ENCODE measurements at regions not wholly inside any gene's neighbourhood (a gene's known extent, or its start where the extent isn't known, plus 50 kb on each side); places are given as distances from the start of the nearest gene placed in this dataset.

DNA sequence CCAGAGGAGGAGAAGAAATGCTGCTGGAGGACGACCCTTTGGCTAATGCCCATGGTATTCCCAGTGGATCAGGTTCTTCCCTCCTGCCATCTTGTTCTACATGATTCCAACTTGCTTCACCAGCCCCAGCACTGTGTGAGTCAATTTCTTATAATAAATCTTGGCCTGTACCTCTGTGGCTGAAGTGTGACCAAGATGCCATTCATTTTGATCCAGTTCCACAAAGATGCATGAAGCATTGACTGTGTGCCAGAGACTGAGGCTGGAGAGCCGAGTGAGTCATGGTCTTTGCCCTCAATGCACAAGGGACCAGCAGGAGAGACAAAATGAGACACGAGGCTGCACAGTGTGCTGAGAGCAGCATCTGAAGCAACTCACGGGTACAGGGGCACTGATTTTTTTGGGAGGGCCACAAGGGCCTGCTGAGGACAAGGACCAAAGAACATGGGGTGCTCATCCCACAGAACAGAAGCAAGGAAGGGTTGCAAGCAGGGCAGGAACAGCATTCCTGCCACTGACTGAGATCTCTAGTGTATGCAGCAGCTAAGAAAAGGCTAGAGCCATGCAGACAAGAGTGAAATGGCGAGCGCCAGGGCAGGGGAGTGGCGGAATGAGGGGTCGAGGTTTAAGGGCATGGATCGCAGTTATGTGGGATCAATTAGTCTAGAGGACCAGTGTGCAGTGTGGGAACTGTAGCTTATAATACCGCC, 207.0 kb downstream of the THBS2 start:
- DNase-seq (ENCODE audit: low read depth): peak; percentile 76

GRCh38 chr6:169046021-169046420, 207.6 kb downstream of the THBS2 start:
- no peak for DNase-seq (ENCODE audit: low read depth)

GRCh38 chr6:169045486-169045885, 208.2 kb downstream of the THBS2 start:
- no peak for DNase-seq (ENCODE audit: low read depth)

GRCh38 chr6:169044381-169045230, 209.0 kb downstream of the THBS2 start:
- DNase-seq (ENCODE audit: low read depth): no peak

DNA sequence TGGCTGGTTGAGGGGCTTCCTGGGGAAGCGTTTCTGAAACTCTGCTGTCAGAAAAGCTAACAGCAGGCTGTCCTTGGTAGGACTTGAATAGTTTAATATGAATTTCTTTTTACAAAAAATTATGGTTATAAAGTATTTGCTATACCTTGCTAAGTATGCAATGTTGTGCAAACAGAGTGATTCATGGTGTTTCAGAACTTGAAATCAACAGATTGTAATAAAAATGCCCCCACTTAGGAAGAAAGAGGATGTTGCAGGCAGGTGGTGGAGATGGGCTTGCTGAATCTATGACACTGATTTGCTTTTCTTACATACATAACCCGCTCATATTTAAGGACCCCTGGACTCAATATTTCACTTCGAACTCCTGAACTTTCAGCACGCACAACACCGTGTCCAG, 211.6 kb downstream of the THBS2 start:
- no peak for DNase-seq (ENCODE audit: low read depth)

GRCh38 chr6:169041078-169041477, 212.6 kb downstream of the THBS2 start:
- no peak for DNase-seq (ENCODE audit: low read depth)

GRCh38 chr6:169038691-169039090, 215.0 kb downstream of the THBS2 start:
- no peak for DNase-seq (ENCODE audit: low read depth)

GRCh38 chr6:169035385-169036240, 218.0 kb downstream of the THBS2 start:
- DNase-seq (ENCODE audit: low read depth): peak; percentile 69

- peak; percentile 32 for DNase-seq (ENCODE audit: low read depth)
Measured at GRCh38 chr6:169034516-169035167, 219.0 kb downstream of the THBS2 start.

GRCh38 chr6:169029861-169030260, 223.8 kb downstream of the THBS2 start:
- no peak for DNase-seq (ENCODE audit: low read depth)

- DNase-seq (ENCODE audit: low read depth): no peak
Measured at GRCh38 chr6:169028343-169028742, 225.3 kb downstream of the THBS2 start.

DNA sequence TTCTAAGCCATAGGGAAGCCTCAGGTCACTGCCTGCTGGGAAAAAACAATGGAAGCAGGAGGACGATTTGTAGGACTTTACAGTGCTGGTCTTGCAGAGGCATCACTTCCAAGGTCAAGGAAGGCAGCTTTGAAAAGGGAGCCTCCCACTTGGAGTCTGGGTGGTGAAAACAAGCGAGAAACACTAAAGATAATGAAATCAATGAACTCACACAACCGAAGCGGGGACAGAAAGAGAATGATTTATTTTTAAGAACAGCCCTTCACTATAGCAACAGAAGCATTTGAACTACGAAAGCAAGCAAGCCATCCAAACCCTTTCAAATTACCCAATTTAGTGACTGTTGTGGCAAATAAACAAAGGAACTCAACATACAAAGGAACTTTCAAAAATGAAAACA, 227.5 kb downstream of the THBS2 start:
- DNase-seq (ENCODE audit: low read depth): no peak

- DNase-seq (ENCODE audit: low read depth): no peak
Measured at GRCh38 chr6:169024047-169024660, 229.5 kb downstream of the THBS2 start.

DNA sequence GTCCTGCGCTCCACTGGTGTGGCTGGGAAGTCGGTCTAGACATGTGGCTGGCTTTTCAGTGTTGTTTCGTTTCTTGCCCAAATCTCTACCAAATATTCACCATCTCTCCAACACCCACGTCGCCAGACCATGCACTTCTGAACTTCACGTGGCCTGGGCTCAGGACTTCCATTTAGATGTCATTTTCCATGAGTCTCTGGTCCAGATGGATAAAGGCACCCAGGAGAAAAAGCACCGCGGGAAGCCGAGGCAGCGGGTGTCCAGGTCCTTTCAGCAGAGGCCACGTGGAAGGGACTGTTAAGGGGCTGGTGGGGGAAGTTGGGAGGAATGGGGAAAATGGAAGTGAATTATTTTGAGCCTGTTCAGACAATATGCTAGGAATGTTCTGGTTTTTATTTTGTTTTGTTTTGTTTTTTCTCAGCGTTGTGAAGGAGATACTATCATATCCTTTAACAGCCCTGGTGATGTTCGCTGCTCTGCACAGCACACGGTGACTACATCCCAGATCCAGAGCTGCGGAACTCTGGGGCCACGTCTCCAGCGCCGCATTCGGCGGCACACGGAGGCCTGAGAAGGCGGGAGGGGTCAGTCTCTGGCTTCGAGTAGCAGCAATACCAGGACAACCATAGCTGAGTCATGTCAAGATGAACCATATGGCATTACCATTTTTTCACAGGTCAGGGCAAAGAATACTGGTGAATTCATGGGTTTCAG, 230.3 kb downstream of the THBS2 start:
- DNase-seq (ENCODE audit: low read depth): no peak

DNA sequence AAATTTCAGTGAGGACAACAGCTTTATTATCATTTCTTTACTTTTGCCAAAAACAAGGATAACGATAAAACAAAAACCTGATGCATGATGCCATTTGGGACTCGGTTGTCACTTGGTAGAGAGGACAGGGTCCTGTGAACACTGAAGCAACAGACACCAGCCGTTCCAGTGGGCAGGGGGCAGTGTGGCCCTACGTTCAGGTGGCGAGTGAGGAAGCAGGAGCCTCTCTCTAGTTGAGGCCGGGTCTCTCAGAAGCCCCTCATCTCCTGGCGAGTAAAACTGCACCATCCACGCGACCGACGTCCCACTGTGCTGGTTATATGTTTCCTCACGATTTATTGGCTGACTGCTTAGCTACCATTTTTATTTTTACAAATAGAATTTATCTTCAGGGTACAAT, 231.6 kb downstream of the THBS2 start:
- no peak for DNase-seq (ENCODE audit: low read depth)

DNA sequence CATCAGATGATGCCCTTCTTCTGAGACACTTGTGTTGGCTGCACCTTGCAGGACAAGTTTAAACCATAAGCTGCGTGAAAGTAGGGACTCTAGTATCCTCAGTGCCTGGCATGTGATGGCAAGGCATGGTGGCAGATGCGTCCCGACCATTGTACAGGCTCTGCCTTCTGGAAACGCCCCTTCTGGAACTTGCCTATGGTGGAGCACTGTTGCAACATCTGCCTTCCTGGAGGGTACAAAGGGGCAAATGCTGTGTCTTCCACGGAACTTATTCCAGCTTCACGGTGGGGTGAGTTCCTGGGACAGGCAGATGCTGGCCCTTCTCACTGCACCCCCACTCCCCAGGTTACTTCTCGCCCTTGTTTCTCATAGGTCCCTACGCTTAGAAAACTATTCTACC, 232.8 kb downstream of the THBS2 start:
- no peak for DNase-seq (ENCODE audit: low read depth)

GRCh38 chr6:169019727-169020491, 233.7 kb downstream of the THBS2 start:
- DNase-seq (ENCODE audit: low read depth): peak; percentile 56

DNA sequence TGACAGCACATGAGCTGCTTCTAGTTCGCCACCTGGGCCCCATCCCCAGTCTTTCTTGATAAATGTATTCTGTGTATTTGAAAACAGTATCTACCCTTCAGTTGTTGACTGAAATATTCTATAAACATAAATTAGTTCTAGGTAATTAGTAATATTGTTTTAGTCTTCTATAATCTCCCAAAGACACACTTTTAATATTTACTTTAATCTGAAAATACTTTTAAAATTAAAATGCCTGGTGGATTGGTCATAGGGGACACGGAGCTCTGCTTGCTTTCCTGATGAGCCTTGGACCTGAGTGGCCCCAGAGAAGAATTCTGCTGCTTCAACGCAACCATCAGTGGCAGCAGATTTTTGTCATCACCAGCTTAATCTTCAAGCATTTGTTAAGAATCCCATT, 234.5 kb downstream of the THBS2 start:
- no peak for DNase-seq (ENCODE audit: low read depth)

DNA sequence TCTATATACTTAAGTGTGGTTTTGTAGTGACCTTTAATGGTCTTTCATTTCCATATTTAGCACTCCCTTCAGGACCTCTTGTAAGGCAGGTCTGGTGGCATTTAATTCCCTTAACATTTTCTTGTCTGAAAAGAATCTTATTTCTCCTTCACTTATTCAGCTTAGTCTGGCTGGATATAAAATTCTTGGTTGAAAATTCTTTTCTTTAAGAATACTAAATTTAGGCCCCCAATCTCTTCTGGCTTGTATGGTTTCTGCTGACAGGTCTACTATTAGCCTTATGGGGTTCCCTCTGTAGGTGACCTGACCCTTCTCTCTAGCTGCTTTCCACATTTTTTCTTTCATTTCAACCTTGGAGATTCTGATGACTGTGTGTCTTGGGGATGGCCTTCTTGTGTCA, 236.9 kb downstream of the THBS2 start:
- DNase-seq (ENCODE audit: low read depth): no peak

Measured in ELR (cell line).